ENCODE measurements at regions not wholly inside any gene's neighbourhood (a gene's known extent, or its start where the extent isn't known, plus 50 kb on each side); places are given as distances from the start of the nearest gene placed in this dataset.

DNA sequence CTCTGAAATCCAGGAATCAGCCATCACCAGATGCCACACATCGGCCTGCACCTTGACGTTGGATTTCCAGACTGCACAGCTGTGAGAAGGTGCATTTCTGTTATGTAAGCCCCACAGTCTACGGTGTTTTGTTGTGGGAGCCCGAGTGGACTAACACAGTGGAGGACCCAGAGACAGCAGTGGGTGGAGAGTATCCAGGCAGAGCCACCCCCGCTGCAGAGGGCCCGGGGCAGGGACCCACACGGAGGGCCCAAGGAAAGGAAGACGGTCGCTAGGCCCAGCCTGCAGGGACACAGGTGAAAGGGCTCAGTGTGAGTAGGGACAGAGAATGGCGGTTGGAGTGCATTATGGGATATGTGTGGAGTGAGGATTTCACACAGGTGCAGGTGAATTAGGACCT, 288.3 kb upstream of the AJAP1 start:
- DNase-seq (ENCODE audit: low spot score), result no peak

DNA sequence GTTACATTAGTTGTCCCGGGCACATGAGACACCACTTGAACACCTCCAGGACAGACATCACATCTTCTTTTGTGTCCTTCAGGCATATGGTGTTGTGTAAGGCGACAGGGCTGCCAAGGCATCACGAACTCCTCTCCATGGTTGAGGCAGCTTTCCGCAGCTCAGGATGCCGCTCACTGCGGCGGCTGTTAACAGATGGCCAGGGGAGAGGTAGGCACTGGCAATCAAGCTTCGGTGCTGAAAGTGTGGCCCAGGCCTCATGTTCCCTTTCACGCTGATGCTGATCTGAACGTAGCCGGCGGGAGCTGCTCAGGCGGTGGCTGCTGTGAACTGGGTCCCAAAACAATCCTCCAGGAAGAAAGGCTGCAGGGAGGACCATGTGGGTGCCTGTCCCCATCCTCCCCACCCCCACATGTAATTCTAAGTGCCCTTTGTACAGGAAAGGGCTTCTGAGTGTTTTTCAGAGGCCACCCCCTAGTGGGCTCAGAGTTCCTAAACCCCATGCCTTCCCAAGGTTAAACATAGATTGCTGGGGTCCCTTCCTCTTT, 287.1 kb upstream of the AJAP1 start:
- no peak for DNase-seq (ENCODE audit: low spot score)

DNA sequence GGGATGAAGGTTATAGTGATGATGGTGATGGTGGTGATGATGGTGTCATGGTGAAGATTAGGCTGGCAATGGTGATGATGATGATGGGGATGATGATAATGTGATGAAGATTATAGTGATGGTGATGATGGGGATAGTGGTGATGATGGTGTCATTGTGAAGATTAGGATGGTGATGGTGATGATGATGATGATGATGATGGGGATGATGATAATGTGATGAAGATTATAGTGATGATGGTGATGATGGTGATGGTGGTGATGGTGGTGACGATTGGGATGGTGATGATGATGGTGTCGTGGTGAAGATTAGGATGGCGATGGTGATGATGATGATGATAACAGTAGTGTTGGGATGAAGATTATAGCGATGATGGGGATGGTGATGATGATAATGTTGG, 285.1 kb upstream of the AJAP1 start:
- no peak for DNase-seq (ENCODE audit: low spot score)

DNA sequence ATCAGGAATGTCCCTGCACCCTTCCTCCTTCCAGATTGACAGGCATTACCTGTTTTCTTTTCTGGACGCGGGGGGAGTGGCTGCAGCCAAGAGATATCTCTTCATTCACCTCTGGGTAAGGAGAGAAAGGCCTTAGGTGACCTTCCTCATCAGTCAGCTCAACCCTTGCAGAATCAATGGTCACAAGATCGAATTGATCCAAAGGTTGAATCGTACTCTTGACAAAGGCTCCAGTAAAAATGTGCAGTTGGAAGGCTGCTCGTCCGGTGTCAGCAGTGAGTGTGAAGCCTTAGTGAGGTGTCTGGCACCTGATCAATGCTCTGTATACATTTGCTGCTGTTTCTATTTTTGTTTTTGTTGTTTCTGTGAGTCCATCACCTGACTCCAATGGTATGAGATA, 282.6 kb upstream of the AJAP1 start:
- no peak for DNase-seq (ENCODE audit: low spot score)

DNA sequence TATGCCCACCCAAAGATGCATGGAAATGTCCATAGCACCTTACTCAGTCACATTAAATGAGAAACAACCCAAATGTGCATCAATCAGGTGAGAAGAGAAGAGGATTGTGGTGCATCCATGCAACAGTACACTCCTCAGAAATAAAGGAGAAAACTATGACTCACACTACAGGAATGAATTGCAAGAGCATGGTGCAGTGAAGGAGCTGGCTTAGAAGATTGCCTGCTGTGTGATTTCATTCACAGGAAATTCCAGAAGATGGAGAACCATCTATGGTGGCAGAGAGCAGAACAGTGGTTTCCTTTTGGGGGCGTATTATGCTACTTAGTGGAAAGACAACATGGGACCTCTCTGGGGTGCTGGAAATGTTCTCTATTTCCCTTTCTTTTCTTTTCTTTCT, 278.6 kb upstream of the AJAP1 start:
- DNase-seq (ENCODE audit: low spot score), result peak; percentile 24

DNA sequence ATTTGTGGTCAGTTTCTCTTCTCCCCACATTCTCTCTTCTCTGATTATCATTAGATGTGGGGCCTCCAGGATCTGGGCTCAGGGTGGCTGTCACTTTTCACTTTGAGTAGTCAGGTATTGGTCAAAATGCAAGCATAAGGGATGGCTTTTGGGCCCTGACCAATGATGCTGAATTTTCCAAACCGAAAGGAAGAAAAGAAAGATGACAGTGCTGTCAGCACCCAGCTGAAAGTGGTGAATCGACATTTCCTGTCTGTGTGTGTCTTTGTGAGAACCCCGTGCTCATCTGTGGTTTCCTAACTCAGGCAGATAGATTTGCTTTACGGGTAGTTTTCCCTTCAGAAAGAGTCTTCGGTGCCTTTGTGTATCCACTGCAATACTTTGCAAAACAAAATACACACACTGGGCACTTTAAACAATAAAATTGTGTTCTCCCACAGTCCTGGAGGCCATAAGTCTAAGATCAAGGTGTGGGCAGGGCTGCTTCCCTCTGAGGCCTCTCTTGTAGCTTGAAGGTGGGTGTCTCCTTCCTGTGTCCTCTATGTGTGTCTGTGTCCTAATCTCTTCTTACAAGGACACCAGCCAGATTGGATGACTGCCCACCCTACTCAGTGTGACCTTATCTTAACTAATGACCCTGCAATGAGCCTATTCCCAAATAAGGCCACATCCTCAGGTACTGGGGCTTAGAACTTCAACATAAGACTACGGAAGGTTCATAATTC, 274.8 kb upstream of the AJAP1 start:
- DNase-seq (ENCODE audit: low spot score), result peak; percentile 2

DNA sequence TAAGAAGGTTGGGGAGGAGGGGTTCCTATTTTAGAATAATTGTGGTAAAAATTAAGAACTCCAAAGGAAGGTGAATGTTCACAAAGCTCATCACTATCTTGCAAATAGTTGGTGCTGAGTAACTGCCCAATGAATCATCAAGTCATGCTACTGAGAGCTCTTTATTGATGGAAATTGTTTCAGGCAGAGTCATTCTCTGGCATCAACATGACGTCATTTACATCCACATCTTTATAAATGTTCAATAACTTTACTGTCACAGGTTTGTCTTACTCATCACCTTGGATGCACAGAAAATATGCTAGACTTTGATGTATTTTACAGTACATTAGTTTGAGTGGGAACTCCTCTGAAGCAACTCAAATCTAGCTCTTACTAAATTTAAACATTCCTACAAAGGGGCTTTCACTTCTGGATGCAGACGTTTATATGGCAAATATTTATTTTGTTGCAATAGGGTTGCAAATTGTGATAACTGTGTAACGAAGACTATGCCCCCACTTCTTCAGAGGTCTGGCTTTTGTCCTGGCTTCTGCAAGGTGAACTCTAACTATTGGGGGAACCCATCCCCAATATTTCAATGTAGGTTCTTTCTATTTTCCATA, 273.7 kb upstream of the AJAP1 start:
- peak; percentile 35 for DNase-seq (ENCODE audit: low spot score)

DNA sequence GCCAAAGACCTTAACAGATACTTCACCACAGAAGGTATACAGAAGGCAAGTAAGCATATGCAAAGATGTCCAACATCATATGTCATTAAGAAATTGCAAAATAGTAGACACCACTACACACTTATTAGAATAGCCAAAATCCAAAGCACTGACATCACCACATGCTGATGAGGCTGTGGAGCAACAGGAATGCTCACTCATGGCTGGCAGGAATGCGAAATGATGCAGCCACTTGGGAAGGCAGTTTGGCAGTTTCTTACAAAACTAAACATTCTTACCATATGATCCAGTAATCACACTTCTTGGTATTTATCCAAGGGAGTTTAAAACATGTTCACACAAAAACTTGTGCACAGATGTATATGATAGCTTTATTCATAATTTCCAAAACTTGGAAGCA, 261.2 kb upstream of the AJAP1 start:
- no peak for DNase-seq (ENCODE audit: low spot score)

DNA sequence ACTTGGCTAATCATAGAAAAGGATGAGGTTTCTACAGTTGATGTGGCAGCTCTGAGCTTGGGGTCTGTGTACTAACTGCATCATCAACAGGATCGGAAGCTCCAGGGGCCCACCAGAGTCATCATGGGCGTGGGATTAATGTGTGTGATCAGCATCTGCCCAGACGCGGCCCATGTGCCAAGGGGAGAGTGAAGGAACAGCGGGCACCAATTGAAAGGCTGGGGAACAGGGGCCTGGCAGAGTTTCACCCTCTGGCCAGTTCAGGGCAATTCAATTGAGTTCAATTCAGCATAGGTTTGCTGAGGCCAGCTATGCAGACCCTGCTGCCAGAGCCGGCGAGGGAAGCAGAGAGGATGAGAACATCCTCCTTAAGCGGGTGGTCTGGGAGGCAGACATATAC, 260.0 kb upstream of the AJAP1 start:
- no peak for DNase-seq (ENCODE audit: low spot score)

DNA sequence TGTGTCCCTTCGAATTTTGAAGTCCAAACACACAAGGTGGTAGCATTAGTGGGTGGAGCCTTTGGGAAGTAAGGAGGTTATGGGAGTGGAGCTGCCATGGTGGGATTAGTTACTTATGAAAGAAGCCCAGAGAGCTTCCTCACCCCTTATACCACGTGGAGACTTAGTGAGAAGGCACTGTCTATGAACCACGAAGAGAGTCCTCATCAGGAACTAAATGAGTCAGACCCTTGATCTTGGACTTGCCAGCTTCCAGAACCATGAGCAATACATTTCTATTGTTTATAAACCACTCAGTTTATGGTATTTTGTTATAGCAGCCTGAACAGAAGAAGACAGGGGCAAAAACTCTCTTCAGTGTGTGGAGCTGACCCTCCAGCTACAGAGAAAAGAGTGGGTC, 259.3 kb upstream of the AJAP1 start:
- no peak for DNase-seq (ENCODE audit: low spot score)

DNA sequence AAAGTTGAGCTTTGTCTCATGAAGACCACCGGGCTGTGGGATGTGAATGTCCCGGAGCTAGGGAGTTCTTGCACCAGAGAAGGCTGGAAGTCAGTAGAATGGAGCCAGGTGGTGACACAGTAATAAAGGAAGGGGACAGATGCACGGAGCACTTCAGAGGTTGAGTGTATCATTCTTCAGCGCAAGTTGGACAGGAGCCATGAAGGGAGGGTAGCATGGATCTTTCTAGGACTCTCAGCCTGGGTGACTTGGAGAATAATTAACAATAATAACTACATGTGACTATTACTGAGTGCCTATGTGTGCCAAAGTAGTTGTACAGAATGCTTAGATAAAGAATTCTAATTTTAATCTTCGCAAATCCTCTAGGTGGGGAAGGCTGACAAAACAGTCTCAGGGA, 258.7 kb upstream of the AJAP1 start:
- DNase-seq (ENCODE audit: low spot score), result no peak

DNA sequence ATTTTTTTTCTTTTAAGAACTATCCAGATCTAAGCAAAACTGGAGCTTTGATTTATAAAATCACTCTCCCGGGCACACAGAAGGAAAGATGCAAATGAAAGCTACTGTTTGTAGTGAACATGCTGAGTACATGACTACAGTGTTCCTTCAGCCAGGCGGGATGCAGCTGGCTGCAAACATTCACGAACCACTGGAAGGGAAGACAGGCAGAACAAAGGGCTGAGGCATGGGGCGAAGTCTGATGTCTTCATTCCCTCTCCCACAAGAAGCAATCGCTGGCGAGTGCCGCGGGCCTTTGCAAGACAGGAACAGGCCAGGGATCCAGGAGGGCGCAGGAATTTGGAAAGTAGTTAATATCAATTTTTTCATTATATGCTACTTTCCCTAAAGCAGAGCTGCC, 257.9 kb upstream of the AJAP1 start:
- no peak for DNase-seq (ENCODE audit: low spot score)

DNA sequence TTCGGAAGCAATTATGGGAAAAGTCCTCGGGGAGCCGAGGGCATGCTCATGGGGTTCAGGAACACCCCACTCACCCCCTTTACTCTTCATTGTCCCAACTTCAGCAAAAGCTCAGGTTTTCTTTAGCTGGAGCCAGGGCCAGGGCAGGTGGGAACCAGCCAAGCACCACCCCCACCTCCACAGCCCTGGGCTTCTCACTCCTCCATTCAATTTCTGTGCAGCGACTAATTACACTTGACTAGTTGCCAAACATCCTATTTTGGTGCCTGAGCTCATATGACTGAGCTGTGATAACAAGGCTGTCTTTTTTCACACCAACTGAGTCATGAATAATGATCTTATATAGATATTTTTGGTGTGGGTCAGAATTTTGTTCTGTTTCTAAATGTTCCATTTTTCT, 257.2 kb upstream of the AJAP1 start:
- no peak for DNase-seq (ENCODE audit: low spot score)

DNA sequence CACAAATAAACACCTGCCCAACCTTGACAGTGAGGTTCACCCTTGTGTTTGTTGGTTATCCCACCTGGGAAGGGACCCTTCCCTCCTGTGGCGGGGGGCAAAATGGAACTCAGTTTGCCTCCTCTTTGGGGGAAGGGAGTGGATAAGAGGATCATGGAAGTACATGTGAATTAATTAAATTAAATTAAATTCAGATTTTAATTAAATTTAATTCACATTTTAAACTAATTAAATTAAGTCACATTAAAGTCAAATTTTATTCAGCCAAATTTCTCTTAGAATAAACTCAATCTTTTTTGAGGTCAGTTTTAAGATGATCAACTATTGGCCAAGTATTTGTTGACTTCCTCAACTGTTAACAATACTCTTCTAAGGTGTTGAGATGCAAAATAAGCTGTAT, 252.4 kb upstream of the AJAP1 start:
- DNase-seq (ENCODE audit: low spot score), result no peak

DNA sequence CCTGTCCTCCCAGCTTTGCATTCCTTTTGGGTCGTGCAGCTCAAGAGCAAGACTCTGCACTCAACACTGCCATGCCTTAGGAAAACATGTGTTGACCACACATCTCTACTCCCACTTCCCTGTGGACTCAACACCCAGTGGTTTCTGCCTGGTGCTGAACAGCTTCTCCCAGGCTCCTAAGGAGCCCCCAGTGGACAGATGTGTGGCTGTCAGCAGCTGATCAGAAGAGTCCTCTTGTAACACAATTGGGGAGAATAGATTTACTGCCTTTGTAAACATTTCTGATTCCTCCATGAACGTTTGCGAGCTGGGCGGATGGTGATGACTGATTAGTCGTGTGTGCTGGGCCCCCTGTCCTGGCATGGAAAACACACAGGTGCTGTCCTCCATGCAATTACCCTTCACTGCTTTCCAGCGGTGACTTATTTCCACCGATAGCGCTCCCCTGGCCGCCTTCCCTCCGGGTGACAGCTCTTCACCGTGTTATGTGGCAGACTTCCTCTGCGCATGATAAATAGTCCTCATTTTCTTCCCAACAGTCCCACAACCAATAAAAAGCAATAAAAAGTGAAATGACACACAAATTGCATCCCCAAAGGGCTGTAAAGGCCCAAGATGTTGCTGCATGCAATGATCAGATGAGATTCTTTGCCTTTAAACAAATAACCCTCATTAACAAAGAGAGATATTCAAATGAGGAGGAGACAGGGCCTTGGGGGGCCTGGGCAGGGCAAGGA, 249.4 kb upstream of the AJAP1 start:
- DNase-seq (ENCODE audit: low spot score), result no peak

DNA sequence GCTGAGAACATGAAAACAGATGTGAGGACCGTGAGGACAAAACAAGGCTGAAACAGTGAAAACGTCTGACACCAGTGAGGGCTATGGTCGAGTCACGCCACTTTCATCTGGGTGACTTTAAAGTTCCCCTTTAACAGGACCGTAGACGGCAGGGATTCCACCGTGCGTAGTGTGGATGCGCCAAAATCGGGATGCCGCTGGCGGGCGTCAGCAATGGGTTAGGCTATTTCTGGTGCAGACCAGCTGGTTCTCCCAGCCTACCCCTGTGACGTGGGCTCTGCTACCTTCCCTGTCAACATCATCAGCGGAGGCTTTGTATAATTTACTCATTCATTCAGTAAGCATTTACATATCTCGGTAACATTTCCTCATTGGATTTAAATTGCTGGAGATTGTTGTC, 246.6 kb upstream of the AJAP1 start:
- no peak for DNase-seq (ENCODE audit: low spot score)

DNA sequence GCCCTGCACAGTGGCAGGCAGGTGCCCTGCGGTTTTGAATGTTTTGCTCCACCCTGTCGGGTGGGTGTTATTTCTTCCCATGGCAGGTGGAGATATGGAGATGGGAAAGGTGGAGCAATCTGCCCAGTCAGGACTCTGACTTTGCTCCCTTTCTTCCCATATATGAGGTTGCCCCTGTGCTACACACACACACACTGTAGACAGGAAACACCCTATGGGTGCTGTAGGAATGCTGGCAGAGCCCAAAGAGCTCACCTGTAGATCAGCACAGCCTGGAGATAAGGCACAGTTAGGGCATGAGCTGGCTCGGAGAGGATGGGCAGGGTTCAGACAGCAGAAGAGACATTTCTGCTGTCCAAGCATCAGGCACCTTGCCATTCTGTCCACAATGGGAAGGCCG, 246.0 kb upstream of the AJAP1 start:
- DNase-seq (ENCODE audit: low spot score), result no peak

DNA sequence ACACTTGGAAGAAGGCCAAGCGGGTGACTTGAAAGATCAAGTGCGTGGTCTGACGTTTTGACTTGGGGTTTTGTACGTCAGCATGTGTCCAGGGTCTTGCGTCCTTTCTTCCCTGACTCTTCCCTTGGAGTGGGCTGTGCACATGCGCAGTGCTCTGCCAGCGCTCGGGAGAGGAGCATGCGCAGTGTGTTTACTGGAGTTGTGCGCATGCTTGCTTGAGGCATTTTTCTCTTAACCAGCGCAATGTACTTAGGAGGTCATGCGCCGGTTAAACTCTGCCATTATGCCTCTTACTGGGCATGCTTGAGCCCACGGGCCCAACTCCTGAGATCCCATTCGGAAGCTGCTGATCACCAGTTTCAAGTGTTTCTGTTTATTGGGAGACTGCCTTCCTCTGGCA, 242.5 kb upstream of the AJAP1 start:
- DNase-seq (ENCODE audit: low spot score), result peak; percentile 13

DNA sequence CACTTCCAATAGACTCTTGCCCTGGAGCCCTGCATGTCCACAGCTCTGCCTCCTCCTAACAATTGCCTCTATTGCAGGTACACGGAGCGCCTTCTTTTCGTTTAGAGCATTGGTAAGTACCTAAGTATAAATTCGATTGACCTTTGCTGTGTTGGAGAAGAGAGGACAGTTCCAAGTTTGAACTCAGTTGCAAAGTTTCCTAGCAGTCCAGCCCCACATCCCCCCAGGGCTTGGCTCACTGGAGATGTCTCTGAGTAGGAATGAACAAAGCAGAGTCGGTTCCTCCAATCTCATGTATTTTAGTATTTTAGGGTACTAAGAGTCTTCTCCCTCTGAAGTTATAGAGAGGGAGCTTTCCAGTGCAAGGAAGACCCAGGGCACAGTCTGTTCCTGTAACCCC, 238.9 kb upstream of the AJAP1 start:
- no peak for DNase-seq (ENCODE audit: low spot score)

DNA sequence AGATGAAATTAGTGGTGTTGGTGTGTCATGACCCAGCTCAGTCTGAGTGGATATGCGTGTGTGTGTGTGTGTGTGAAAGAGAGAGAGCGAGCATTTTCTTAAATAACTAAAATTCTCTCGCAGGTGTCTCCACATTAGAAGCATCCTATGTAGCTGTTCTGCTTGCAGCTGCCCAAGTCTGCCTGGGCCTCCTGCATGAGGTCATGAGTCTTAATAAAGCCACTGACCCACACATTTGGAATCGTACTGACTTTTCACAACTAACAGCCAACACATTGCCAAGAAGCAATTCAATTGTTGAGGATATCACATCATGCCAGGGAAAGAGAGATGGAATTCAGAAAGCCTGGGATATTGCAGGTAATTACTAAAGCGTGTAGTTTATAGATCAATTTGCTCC, 238.2 kb upstream of the AJAP1 start:
- no peak for DNase-seq (ENCODE audit: low spot score)

DNA sequence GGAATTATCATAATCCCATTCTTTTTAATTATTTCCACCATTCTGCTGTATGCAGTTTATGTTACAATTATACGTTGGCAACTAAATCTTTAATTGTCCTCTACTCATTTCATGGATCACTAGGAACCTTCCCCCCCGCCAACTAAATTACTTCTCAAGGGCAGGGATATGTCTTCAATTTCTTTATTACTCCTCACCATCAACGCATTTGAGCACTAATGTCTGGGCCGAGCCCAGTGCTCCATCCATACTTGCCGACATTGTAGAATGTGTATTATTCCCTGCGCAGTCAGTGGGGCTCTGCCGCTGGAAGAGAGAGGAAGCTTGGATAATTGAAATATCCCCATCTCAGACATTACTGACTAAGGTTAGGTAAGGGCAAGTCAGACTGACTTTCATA, 236.4 kb upstream of the AJAP1 start:
- no peak for DNase-seq (ENCODE audit: low spot score)

DNA sequence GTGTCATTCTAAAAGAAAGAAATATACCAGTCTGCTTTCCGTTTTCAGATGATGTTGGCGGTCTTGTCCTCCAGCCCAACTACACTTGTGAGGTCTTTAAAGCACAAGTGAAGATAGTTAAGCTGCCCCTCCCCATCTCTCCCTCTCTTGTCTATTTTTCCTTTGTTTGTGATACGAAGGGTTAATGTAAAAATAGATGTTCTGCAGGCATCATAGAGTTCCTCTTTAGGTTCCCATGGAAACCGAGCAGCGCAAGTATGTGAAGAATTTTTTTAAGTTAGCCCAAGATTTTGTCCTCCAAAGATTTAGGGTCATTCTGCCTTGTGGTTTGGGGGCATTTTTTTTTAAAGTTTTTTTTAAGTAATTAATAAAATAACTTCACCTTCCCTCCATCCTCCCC, 232.4 kb upstream of the AJAP1 start:
- no peak for DNase-seq (ENCODE audit: low spot score)

Data from A172 (cell line).